OCI-LY1 (cell line): ENCODE measurements at regions not wholly inside any gene's neighbourhood (a gene's known extent, or its start where the extent isn't known, plus 50 kb on each side); places are given as distances from the start of the nearest gene placed in this dataset.

Experiments used
- CTCF ChIP-seq: fragments of 200-600 bp; sonication (generic), shearing (Covaris generic); IDR thresholded peaks from 2 replicates; pipeline ENCODE4 v1.5.1; 2017; ENCODE audit warnings: mild to moderate bottlenecking, antibody characterized with exemption, low read length, moderate library complexity, mixed read lengths
- EZH2 ChIP-seq: fragments of 200-600 bp; sonication (generic), shearing (Covaris generic); IDR thresholded peaks from 2 replicates; pipeline ENCODE4 v1.8.0; 2017; ENCODE audit warnings: borderline replicate concordance, mixed run types, mild to moderate bottlenecking, antibody characterized with exemption, low read length, moderate library complexity, mixed read lengths

GRCh38 chr20:48468571-48468970, 359.2 kb downstream of the PREX1 start:
- no peak for TF ChIP-seq CTCF
- no peak for TF ChIP-seq EZH2
